HFF-Myc (cell line): ENCODE measurements at regions not wholly inside any gene's neighbourhood (a gene's known extent, or its start where the extent isn't known, plus 50 kb on each side); places are given as distances from the start of the nearest gene placed in this dataset.
"Not testable (repeated sequence)": the region's sequence is repeated elsewhere in the genome, so short reads cannot be mapped to it uniquely, and the experiment has no call there.

Source experiments
- DNase-seq: peaks from one replicate; pipeline ENCODE4 v3.0.0-alpha.2; 2011; ENCODE audit warnings: low read depth; ENCODE audit errors: extremely low read depth
- H3K4me3 ChIP-seq: replicated peaks from 2 replicates; pipeline ENCODE4 v1.5.1; 2011; ENCODE audit warnings: low read depth, mild to moderate bottlenecking, control low read depth, low read length
- TF ChIP-seq, protein P1 (sequence below): IDR thresholded peaks from 2 replicates; pipeline ENCODE4 v1.5.1; 2012; ENCODE audit warnings: mild to moderate bottlenecking, low read depth, low read length, control low read depth; ENCODE audit errors: missing control alignments

DNA sequence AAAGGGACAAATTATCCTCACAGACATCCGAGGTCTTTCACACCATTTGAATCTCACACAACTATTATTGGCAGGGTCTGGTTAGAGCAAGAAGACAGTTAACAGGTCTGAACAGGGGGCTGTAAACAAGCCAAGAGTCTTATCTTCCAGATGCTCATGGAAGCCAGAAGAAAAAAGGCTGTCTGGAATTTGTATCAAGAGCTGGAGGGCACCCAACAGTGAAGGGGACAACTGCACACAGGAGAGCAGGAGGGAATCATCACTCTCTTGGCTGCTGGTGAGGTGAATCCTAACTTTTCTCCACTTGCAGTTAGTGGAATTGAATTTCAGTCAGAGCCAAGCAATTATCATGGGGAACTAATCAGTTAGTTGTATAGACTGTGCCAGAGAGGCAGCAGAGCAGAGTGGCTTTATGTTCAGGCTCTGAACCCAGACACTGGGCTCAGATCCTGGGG, 880.2 kb upstream of the AUTS2 start:
- no peak for DNase-seq
- TF ChIP-seq, protein P1, sequence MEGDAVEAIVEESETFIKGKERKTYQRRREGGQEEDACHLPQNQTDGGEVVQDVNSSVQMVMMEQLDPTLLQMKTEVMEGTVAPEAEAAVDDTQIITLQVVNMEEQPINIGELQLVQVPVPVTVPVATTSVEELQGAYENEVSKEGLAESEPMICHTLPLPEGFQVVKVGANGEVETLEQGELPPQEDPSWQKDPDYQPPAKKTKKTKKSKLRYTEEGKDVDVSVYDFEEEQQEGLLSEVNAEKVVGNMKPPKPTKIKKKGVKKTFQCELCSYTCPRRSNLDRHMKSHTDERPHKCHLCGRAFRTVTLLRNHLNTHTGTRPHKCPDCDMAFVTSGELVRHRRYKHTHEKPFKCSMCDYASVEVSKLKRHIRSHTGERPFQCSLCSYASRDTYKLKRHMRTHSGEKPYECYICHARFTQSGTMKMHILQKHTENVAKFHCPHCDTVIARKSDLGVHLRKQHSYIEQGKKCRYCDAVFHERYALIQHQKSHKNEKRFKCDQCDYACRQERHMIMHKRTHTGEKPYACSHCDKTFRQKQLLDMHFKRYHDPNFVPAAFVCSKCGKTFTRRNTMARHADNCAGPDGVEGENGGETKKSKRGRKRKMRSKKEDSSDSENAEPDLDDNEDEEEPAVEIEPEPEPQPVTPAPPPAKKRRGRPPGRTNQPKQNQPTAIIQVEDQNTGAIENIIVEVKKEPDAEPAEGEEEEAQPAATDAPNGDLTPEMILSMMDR: no peak
- no peak overlapping the region for H3K4me3 ChIP-seq

DNA sequence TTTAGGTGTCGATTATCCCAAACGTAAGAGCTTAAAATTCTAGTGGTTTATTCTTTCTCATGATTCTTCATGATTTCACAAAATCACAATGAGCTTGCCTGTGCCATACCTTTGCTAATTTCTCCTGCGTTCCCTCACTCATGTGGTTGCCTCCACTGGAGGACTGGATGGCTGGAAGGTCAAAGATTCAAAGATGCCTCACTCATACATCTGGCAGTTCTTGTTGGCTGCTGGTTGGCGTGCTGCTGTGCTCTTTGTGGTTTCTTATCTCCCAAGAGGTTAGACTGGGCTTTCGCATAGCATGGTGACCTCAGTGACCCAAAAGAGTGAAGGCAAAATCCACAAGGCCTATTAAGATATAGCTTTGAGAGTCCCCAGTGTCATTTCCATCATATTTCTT, 877.6 kb upstream of the AUTS2 start:
- TF ChIP-seq, protein P1: no peak
- no peak overlapping the region for H3K4me3 ChIP-seq
- no peak for DNase-seq

GRCh38 chr7:68722044-68722443, 876.2 kb upstream of the AUTS2 start:
- no peak for DNase-seq
- TF ChIP-seq, protein P1: no peak
- no peak overlapping the region for H3K4me3 ChIP-seq

GRCh38 chr7:68724965-68725364, 873.3 kb upstream of the AUTS2 start:
- TF ChIP-seq, protein P1: no peak
- DNase-seq: no peak
- H3K4me3 ChIP-seq: no peak overlapping the region

- H3K4me3 ChIP-seq: no peak overlapping the region
- no peak for DNase-seq
- TF ChIP-seq, protein P1: no peak
Measured at GRCh38 chr7:68725843-68726785, 872.2 kb upstream of the AUTS2 start.

GRCh38 chr7:68728720-68729119, 869.6 kb upstream of the AUTS2 start:
- not testable (repeated sequence) for H3K4me3 ChIP-seq, DNase-seq

GRCh38 chr7:68729371-68729770, 868.9 kb upstream of the AUTS2 start:
- no peak overlapping the region for H3K4me3 ChIP-seq
- no peak for DNase-seq
- TF ChIP-seq, protein P1: no peak
